HG03442 (cell line): ENCODE measurements at regions not wholly inside any gene's neighbourhood (a gene's known extent, or its start where the extent isn't known, plus 50 kb on each side); places are given as distances from the start of the nearest gene placed in this dataset.
"Not testable (repeated sequence)": the region's sequence is repeated elsewhere in the genome, so short reads cannot be mapped to it uniquely, and the experiment has no call there.

Experiments used
- ATAC-seq: cut with Tn5 transposase; IDR thresholded peaks from one replicate; pipeline ENCODE4 v1.9.1; 2021; ENCODE audit warnings: mild to moderate bottlenecking, moderate library complexity; ENCODE audit not compliant: unreplicated experiment

DNA sequence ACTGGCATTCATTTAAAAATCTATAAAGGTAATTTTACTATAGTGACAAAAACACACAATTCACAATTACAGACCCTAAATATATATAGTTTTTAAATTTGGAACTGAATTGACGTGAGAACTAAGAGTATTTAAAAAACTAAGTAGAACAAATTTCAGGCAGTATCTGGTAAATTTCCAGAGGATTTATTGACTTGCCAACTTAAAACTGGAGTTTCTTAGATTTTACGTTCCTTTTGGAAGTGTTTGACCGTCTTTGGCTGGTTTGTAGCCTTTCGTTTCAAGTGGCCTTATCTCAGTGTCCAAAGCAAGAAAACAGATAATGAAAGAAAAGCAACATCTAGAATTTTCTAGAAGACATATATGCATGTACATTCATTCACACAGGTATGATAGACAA is 234.4 kb upstream of the VLDLR start:
- no peak for ATAC-seq

DNA sequence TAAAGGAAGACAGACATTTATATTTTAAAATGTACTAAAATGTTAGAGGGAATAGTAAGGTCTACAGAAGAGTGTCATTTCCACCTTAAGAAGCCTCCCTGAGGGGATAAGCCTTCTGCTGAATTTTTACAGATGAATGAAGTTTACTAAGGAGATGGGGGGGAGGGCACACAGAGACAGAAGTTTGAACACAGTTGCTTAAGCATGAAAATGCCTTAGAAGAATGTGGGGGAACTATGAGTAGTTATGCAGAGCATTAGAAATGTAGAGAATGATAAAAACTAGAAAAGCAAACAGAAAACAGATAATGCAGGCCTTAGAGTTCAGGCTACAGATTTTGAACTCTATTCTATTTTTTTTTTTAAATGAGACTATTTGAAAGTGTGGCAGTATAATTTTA is 232.2 kb upstream of the VLDLR start:
- ATAC-seq: no peak

DNA sequence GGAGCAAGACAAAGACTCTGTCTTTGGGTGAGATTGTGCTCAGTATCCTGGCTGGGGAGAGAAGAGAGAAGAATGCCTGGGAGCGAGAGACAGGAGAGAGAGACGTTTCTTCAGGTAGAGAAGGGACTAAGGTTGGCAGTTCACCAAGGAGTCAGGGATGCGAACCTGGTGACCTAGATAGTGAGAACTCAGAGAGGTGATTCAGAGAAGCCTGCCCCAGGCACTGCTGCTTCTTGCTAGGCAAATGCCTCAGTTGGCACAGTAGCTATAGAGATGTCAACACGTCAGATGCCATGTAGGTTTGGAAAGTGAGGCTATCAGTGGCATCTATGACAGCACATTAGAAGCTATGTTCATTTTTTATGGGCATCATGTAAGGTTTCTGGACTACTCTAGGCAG is 231.6 kb upstream of the VLDLR start:
- no peak for ATAC-seq

GRCh38 chr9:2391509-2392132 is 230.0 kb upstream of the VLDLR start:
- ATAC-seq: not testable (repeated sequence)

GRCh38 chr9:2394087-2394741 is 227.4 kb upstream of the VLDLR start:
- not testable (repeated sequence) for ATAC-seq

DNA sequence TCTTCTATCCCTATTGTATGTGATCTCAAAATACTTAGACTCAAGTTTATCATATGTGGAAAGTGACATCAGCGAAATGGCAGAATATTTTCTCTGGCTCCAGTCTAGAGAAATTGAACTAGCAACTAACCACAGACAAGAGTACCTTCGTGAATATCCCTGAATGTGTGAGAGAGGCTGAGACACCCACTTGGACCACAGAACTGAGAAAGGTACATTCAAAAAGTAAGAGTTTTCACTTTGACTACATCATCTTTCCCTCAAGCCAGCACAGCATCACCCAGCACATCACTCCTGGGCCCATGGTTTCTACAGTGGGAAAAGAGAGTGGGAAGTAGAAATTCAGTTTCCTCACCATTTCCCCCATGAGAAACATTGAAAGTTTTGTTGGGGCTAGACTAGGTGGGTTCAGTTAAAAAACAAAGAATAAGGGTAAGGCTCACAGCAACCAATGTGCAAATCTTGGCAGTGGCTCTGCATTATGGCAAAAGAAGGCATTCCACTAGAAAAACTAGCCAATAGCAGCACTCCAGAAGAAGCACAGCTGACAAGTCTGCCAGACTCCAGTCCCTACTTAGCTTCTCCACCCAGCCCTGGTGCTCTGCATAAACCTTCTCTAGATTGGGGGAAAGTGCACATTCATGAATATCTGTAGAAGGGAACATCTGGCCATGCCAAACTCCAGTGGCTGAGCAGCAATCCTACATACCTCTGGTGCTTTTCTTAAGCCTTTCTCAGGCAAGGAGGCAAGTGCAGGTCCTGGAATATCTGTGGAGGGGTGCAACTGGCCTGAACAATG is 225.6 kb upstream of the VLDLR start:
- ATAC-seq: no peak

GRCh38 chr9:2396622-2397285 is 224.8 kb upstream of the VLDLR start:
- ATAC-seq: no peak

DNA sequence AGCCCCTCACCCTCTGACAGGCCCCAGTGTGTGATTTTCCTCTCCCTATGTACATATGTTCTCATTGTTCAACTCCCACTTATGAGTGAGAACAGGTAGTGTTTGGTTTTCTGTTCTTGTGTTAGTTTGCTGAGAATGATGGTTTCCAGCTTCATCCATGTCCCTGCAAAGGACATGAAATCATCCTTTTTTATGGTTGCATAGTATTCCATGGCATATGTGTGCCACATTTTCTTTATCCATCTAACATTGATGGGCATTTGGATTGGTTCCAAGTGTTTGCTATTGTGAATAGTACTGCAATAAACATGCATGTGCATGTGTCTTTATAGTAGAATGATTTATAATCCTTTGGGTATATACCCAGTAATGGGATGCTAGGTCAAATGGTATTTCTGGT is 223.7 kb upstream of the VLDLR start:
- not testable (repeated sequence) for ATAC-seq

- not testable (repeated sequence) for ATAC-seq
Observed at GRCh38 chr9:2401746-2402145, 219.8 kb upstream of the VLDLR start.

DNA sequence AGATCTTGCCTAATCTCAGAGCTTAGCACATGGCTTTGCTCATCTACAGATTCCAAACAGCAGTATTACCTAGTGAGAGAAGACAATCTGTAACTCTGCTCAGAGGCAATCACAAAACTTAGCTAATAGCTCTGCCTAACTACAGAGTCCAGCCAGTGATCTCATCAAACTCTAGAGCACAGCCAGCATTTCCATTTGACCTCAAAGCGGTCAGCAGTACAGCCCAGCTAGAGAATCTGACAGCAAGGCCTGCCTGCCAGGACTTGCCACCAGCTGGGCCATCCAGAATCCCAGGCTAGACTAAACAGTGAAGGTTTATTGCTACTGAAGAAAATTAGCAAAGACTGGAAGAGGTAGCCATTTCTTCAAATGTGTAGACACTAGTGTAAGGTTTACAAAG is 217.9 kb upstream of the VLDLR start:
- ATAC-seq: no peak

DNA sequence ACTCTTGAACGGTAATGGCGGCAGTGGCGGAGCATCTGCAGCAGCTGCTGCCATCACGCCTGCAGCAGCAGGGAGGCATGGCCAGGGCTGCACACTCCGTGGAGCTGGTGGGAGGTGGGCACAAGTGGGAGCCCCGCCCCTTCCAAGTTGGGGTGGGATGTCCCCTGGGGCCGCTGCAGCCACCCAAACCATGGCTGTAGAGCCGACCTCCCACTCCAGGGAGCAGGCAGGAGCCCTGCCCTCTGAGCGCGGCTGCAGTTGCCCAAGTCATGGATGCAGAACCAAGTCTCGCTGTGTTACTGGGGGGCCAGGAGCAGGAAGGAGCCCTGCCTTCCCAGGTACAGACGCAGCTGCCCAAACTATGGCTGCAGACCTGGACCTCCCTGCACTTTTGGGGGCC is 215.3 kb upstream of the VLDLR start:
- ATAC-seq: no peak

DNA sequence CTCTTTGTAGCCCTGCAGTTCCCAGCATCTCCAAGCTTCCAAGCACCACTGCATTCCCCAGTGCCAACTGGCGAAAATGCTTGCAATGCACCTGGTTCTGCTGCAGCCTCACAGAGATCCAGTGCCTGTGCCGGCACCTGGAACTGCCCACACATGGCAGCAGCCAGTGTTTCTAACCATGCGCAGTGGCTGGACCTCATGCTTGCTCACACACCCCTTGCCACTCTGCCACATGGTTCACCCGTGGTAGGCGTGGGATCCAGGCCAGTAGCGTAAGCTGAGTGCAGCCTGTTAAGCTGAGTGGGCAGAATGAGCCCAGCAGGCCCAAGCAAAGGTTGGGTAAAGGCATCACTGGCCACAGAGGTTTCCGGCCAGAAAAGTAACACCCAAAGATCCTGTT is 214.1 kb upstream of the VLDLR start:
- ATAC-seq: no peak

DNA sequence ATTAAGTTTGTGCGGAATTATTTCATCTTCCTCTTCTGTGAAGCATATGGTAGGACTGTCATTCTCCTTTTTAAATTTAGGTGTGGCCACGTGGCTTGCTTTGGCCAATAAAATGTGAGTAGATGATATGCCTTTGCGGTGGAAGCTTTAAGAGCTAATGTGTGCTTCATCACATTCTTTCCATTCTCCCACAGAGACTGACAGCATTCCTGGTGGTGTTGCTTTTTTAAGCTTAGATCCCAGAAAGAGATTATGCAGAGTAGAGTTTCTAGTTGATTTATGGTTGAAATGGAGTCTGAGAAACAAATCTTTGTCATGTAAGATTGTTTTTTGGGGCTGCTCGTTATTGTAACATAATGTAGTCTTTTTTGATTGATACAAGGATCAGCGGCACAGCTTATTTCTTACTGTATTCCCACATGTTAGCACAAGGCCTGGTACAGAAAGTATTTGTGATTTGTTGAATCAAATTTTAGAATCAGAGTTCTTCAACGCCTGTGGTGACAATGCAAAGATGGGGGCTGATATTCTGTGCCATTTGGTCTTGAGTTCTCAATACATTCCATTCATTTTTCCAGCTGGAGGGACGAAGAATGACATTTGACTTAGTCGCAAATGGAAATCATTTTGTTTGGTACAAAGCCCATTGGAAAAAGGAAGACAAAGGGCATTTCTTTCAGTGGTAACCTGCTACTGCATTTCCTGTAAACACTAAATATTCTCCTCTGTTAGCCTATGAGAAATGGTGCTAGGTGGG is 209.9 kb upstream of the VLDLR start:
- no peak for ATAC-seq

- ATAC-seq: no peak
Observed at GRCh38 chr9:2413160-2413805, 208.3 kb upstream of the VLDLR start.

- no peak for ATAC-seq
Observed at GRCh38 chr9:2414465-2414864, 207.1 kb upstream of the VLDLR start.

GRCh38 chr9:2415326-2415725 is 206.3 kb upstream of the VLDLR start:
- no peak for ATAC-seq

DNA sequence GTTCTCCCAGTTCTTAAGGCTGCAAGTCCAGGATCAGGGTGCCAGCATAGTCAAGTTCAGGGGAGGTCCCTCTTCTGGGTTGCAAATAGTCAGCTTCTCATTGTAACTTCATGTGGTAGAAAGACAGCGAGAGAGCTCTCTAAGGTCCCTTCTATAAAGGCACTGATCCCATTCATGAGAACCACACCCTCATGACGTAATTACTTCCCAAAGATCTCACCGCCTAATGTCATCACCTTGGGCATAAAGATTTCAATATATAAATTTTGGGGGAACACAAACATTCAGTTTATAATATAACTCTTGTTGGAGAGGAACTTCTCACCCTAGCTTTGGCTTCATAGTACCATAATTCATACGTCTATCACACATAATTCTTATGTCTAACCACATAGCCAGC is 203.9 kb upstream of the VLDLR start:
- ATAC-seq: no peak

GRCh38 chr9:2418619-2419018 is 203.0 kb upstream of the VLDLR start:
- ATAC-seq: no peak

DNA sequence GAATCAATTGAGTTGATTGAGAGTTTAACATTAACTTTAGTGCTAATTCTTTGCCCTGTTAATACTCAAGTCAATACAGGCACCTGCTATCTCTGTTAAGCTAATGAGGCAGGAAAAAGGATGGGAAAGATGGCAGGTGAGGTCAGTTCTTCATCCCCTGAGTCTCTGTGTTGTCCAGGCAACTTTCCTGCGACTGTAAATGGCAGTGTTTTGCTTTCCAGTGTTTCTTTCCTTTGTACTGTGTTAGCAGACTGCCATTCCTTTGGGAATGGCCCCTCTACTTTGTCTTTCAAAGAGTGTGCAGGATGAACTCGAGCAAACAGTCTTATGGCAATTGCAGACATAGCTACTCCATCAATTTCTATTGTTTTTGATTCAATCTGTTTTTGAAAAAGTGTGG is 202.2 kb upstream of the VLDLR start:
- ATAC-seq: no peak

DNA sequence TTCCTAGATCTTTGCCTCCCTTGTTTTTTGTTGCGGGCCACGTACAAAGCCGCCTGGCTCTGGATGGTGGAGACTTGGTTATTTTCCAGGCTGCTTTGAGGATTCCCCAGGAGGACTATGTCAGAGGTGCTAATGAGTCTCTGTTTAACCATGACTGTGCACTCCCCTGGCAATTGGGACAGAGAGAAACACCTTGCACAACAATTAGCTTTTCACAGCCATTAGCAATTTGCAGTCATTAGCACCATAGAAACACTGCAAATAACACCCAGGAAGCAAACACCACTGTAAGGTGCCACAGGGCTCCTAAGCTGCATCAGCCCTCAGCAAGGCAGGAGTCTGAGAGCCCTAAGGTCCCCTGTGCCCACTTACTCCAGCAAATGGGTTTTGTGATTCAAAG is 201.0 kb upstream of the VLDLR start:
- no peak for ATAC-seq
